Parathyroid adenoma (tissue), 2 donors: ENCODE measurements at regions not wholly inside any gene's neighbourhood (a gene's known extent, or its start where the extent isn't known, plus 50 kb on each side); places are given as distances from the start of the nearest gene placed in this dataset.

ENCODE experiments used
- H2AFZ ChIP-seq: fragments of 300-600 bp; sonication (generic); one replicate; pipeline ENCODE4 v1.7.0; 2017; ENCODE audit warnings: antibody characterized with exemption, mild to moderate bottlenecking
- H3K27ac ChIP-seq: fragments of 300-600 bp; sonication (generic); one replicate; pipeline ENCODE4 v1.7.0; 2017
- H3K27me3 ChIP-seq: fragments of 300-600 bp; sonication (generic); one replicate; pipeline ENCODE4 v1.7.0; 2017; ENCODE audit warnings: low read length; ENCODE audit not compliant: control insufficient read depth, insufficient read depth
- H3K36me3 ChIP-seq: fragments of 300-600 bp; sonication (generic); one replicate; pipeline ENCODE4 v1.7.0; 2017; ENCODE audit warnings: low read length; ENCODE audit not compliant: control insufficient read depth, insufficient read depth
- H3K4me1 ChIP-seq: fragments of 300-600 bp; sonication (generic); one replicate; pipeline ENCODE4 v1.7.0; 2017; ENCODE audit warnings: control low read depth
- H3K4me2 ChIP-seq: fragments of 300-600 bp; sonication (generic); one replicate; pipeline ENCODE4 v1.7.0; 2017; ENCODE audit warnings: low read length
- H3K4me3 ChIP-seq: fragments of 300-600 bp; sonication (generic); one replicate; pipeline ENCODE4 v1.7.0; 2017; ENCODE audit warnings: low read depth, low read length
- H3K79me2 ChIP-seq: fragments of 300-600 bp; sonication (generic); one replicate; pipeline ENCODE4 v1.7.0; 2017; ENCODE audit warnings: control low read depth
- H3K9ac ChIP-seq: fragments of 300-600 bp; sonication (generic); one replicate; pipeline ENCODE4 v1.7.0; 2017; ENCODE audit warnings: mild to moderate bottlenecking
- H3K9me3 ChIP-seq: fragments of 300-600 bp; sonication (generic); one replicate; pipeline ENCODE4 v1.7.0; 2017; ENCODE audit warnings: low read length; ENCODE audit not compliant: control insufficient read depth
- TF ChIP-seq, protein P1 (sequence below): fragments of 300-600 bp; sonication (generic); IDR thresholded peaks from one replicate; pipeline ENCODE4 v1.7.0; 2017; ENCODE audit warnings: antibody characterized with exemption, mild to moderate bottlenecking
- donor health status: primary hyperparathyroidism.

DNA sequence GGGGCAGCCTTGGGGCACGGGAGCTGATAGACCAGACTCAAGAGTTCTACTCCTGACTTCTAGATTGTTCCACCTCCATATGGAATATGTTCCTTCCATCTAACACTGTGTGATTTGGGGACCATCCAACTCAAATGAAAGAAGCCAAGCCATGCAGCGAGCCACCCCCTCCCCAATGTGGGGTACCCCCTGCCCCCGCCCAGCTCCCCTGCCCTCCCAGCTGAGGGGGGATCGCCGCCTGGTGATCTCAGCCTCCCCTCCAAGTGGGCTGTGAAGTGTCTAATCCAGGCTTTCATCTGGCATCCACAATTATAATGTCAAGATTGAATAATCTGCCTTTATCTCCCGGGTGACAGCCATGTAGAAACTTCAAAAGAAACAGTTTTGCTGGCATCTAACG, 246.1 kb downstream of the RPS24 start:
- TF ChIP-seq, protein P1, sequence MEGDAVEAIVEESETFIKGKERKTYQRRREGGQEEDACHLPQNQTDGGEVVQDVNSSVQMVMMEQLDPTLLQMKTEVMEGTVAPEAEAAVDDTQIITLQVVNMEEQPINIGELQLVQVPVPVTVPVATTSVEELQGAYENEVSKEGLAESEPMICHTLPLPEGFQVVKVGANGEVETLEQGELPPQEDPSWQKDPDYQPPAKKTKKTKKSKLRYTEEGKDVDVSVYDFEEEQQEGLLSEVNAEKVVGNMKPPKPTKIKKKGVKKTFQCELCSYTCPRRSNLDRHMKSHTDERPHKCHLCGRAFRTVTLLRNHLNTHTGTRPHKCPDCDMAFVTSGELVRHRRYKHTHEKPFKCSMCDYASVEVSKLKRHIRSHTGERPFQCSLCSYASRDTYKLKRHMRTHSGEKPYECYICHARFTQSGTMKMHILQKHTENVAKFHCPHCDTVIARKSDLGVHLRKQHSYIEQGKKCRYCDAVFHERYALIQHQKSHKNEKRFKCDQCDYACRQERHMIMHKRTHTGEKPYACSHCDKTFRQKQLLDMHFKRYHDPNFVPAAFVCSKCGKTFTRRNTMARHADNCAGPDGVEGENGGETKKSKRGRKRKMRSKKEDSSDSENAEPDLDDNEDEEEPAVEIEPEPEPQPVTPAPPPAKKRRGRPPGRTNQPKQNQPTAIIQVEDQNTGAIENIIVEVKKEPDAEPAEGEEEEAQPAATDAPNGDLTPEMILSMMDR: no peak
- H3K4me2 ChIP-seq: no peak overlapping the region
- no peak overlapping the region for H2AFZ ChIP-seq
- H3K27me3 ChIP-seq: no peaks in the 10 kb centered on the region
- no peaks in the 10 kb centered on the region for H3K4me1 ChIP-seq
- H3K9me3 ChIP-seq: no peaks in the 10 kb centered on the region
- H3K9ac ChIP-seq: no peak overlapping the region
- no peak overlapping the region for H3K27ac ChIP-seq
- no peak overlapping the region for H3K4me3 ChIP-seq
- H3K36me3 ChIP-seq: no peaks in the 10 kb centered on the region
- H3K79me2 ChIP-seq: no peaks in the 10 kb centered on the region

DNA sequence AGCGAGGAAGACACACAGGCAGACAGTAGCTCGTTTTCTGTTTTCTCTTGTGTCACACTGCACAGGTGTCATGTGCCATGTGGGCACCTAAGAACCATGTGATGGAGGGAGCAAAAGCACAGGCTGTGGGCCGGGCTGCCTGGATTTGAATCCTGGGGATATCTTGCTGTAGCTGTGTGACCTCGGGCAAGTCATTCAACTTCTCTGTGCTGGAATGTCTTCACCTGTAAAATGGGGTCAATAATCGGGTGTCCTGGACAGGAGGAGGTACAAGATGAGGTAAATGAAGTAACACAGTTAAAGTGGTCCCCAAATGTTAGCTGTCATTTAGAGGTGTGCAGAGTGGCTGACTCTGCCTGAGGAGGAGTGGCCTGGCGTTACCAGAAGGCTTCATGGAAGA, 246.9 kb downstream of the RPS24 start:
- Histone ChIP-seq H3K27ac (no peak overlapping the region), H3K4me3 (no peak overlapping the region), H3K9me3 (no peaks in the 10 kb centered on the region), H2AFZ (no peak overlapping the region), H3K4me1 (no peaks in the 10 kb centered on the region), H3K9ac (no peak overlapping the region), H3K4me2 (no peak overlapping the region), H3K79me2 (no peaks in the 10 kb centered on the region), H3K36me3 (no peaks in the 10 kb centered on the region), H3K27me3 (no peaks in the 10 kb centered on the region)
- TF ChIP-seq, protein P1: no peak

DNA sequence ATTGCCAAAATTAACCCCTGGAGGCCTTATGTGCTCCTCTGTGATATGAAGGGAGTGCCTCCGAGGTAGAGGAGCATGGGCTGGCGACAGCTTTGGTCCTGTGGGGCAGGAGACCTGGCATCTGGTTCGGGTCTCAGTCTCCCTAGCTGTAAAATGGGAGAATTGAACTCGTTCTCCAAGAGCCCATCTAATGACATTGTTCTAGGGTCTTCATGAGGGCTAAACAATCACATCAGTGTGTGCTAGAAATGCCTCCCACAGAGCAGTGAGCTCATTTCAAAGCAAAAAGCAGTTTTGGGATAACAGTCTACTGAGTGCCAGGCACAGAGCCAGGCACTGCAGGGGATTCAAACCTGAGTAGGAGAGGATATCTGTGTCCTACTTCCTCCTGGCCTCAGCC, 248.0 kb downstream of the RPS24 start:
- Histone ChIP-seq H3K9ac (no peak overlapping the region), H3K79me2 (no peaks in the 10 kb centered on the region), H3K9me3 (no peaks in the 10 kb centered on the region), H3K27ac (no peak overlapping the region), H3K4me1 (no peaks in the 10 kb centered on the region), H3K4me3 (no peak overlapping the region), H3K4me2 (no peak overlapping the region), H3K36me3 (no peaks in the 10 kb centered on the region), H3K27me3 (no peaks in the 10 kb centered on the region), H2AFZ (no peak overlapping the region)
- TF ChIP-seq, protein P1: no peak

DNA sequence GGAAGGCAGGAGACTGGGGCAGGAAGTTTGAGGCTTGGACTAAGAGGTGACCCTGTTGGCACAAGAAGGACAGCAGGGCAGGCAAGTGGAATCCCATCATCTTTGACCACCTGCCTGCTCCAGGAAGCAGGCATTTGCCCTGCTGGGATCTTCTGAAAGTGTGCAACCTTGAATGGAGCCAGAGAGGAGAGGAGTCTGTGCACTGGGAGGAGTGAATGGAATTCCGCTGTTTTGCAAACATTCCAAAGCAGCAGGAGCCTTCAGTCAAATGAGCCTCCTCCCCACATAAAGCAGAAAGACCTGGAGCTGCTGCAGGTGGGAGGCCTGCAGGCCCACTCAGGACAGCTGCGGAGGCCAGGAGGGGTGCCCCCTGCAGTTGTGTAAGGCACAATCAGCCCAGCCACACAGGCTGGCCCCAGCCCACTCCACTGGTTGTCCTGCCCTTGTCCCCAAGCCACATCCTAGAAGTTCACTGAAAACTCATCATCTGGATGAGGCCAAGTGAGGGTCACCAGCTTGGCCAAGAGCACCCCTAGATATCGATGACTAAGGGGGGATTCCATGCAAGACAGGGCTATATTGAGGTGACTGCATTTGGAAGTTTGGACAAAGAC, 249.5 kb downstream of the RPS24 start:
- Histone ChIP-seq H3K36me3 (no peaks in the 10 kb centered on the region), H3K27ac (no peak overlapping the region), H3K79me2 (no peaks in the 10 kb centered on the region), H2AFZ (no peak overlapping the region), H3K4me1 (no peaks in the 10 kb centered on the region), H3K4me2 (no peak overlapping the region), H3K9me3 (no peaks in the 10 kb centered on the region), H3K4me3 (no peak overlapping the region), H3K9ac (no peak overlapping the region), H3K27me3 (no peaks in the 10 kb centered on the region)
- TF ChIP-seq, protein P1: no peak

DNA sequence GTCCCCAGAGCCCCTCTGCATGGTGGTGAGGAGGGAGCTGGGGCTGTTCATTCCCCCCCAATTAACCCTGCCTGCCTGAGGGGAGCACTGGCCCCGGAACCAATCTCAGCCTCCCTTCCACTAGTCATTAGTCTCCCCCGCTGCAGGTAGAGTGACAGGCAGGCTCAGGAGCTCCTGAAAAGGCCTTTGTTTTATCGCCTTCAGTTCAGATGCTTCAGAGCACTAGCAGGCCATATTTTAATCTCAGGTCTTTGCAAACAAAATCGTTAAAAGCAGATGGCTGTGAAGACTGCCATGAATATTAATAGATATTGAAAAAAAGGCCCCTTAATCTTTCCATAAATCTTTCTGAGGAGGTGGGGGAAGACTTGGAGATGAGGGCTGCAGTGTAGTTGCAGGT, 250.7 kb downstream of the RPS24 start:
- Histone ChIP-seq H3K4me2 (no peak overlapping the region), H3K36me3 (no peaks in the 10 kb centered on the region), H3K9ac (no peak overlapping the region), H3K4me3 (no peak overlapping the region), H3K79me2 (no peaks in the 10 kb centered on the region), H2AFZ (no peak overlapping the region), H3K27ac (no peak overlapping the region), H3K9me3 (no peaks in the 10 kb centered on the region), H3K4me1 (no peaks in the 10 kb centered on the region), H3K27me3 (no peaks in the 10 kb centered on the region)
- TF ChIP-seq, protein P1: no peak
